Stimulated activated CD4-positive, alpha-beta T cell treated with anti-CD3 and anti-CD28 coated beads, Interleukin-4, amount 100 ng/mL, for 4 hours (primary cell): ENCODE measurements at regions not wholly inside any gene's neighbourhood (a gene's known extent, or its start where the extent isn't known, plus 50 kb on each side); places are given as distances from the start of the nearest gene placed in this dataset.
"Not testable (repeated sequence)": the region's sequence is repeated elsewhere in the genome, so short reads cannot be mapped to it uniquely, and the experiment has no call there.

Experiments used
- DNase-seq, 2 experiments: peaks; one replicate each; pipeline ENCODE4 v3.0.0-alpha.2; 2020

DNA sequence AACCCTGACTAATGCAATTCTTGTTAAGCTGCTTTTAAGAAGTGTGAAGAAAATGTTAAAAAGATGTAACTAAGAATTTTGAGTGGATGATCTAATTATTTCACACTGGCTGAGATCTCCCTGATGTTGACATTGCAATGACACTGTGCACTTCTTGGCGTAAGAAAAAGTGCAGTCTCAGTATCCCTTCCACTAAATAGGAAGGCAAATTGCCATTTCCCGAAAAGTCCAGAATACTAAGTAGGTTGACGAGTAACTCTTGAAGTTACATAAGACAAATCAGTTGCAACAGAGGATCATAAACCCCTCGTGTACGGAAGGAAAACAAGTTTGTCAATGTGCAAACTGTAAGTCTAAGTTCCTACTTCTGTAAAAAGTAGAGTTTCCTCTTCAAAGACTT, 189.9 kb downstream of the LMLN start:
- not testable (repeated sequence) for DNase-seq

- not testable (repeated sequence) for DNase-seq
Observed at GRCh38 chr3:198151867-198152266, 191.8 kb downstream of the LMLN start.

- not testable (repeated sequence) for DNase-seq
Observed at GRCh38 chr3:198155771-198156170, 195.8 kb downstream of the LMLN start.

- DNase-seq: not testable (repeated sequence)
Observed at GRCh38 chr3:198157231-198157868, 197.3 kb downstream of the LMLN start.

- not testable (repeated sequence) for DNase-seq
Observed at GRCh38 chr3:198158007-198158406, 198.0 kb downstream of the LMLN start.

GRCh38 chr3:198167339-198168039, 207.5 kb downstream of the LMLN start:
- peak; percentile 59 to 63 for DNase-seq

GRCh38 chr3:198170781-198171180, 210.8 kb downstream of the LMLN start:
- not testable (repeated sequence) for DNase-seq

GRCh38 chr3:198173080-198173479, 213.1 kb downstream of the LMLN start:
- DNase-seq: not testable (repeated sequence)

- not testable (repeated sequence) for DNase-seq
Observed at GRCh38 chr3:198173929-198174574, 214.0 kb downstream of the LMLN start.
